GM18861 (cell line): ENCODE measurements at regions not wholly inside any gene's neighbourhood (a gene's known extent, or its start where the extent isn't known, plus 50 kb on each side); places are given as distances from the start of the nearest gene placed in this dataset.
"Not testable (repeated sequence)": the region's sequence is repeated elsewhere in the genome, so short reads cannot be mapped to it uniquely, and the experiment has no call there.

Experiments used
- ATAC-seq: cut with Tn5 transposase; IDR thresholded peaks from one replicate; pipeline ENCODE4 v1.9.1; 2021; ENCODE audit not compliant: unreplicated experiment

GRCh38 chr7:37598824-37599223, 84.7 kb upstream of the GPR141 start:
- ATAC-seq: no peak

- no peak for ATAC-seq
These were observed 82.2 kb upstream of the GPR141 start for GRCh38 chr7:37601321-37601720.

- ATAC-seq: no peak
These were observed 79.5 kb upstream of the GPR141 start for GRCh38 chr7:37604078-37604477.

- not testable (repeated sequence) for ATAC-seq
These were observed 66.2 kb upstream of the GPR141 start for GRCh38 chr7:37617406-37617805.

GRCh38 chr7:37633048-37633447, 50.5 kb upstream of the GPR141 start:
- no peak for ATAC-seq
